Nephron (organoid): ENCODE measurements at regions not wholly inside any gene's neighbourhood (a gene's known extent, or its start where the extent isn't known, plus 50 kb on each side); places are given as distances from the start of the nearest gene placed in this dataset.
A peak's percentile ranks its signal among the peaks of the same experiment; 100 is the strongest.

Experiments
- H3K27ac Mint-ChIP-seq, 3 experiments: 2 replicates each; pipeline ENCODE4 v1.8.0; 2020; ENCODE audit warnings: mixed read lengths in 3 of 3, mild to moderate bottlenecking in 2 of 3, moderate library complexity in 1 of 3
- H3K27me3 Mint-ChIP-seq: 2 replicates; pipeline ENCODE4 v1.8.0; 2021; ENCODE audit warnings: low read depth, mild to moderate bottlenecking, moderate library complexity, mixed read lengths
- H3K36me3 Mint-ChIP-seq: 2 replicates; pipeline ENCODE4 v1.8.0; 2020; ENCODE audit warnings: low read depth, mixed read lengths
- H3K4me1 Mint-ChIP-seq: 2 replicates; pipeline ENCODE4 v1.8.0; 2020; ENCODE audit warnings: mixed read lengths
- H3K4me3 Mint-ChIP-seq, 3 experiments: 2 replicates each; pipeline ENCODE4 v1.8.0; 2020; ENCODE audit warnings: mild to moderate bottlenecking in 3 of 3, mixed read lengths in 3 of 3, moderate library complexity in 2 of 3
- H3K9me3 Mint-ChIP-seq: 2 replicates; pipeline ENCODE4 v1.8.0; 2020; ENCODE audit warnings: mixed read lengths
- CTCF ChIP-seq, 3 experiments: fragments of 200-600 bp; sonication (generic); IDR thresholded peaks; one replicate each; pipeline ENCODE4 v1.5.0; 2021; ENCODE audit warnings: antibody characterized with exemption in 3 of 3; ENCODE audit not compliant: unreplicated experiment in 3 of 3

GRCh38 chr1:42096554-42096953 lies 56.7 kb upstream of the GUCA2B start:
- Mint-ChIP-seq H3K27ac (no peak overlapping the region), H3K4me1 (no peaks in the 10 kb centered on the region)

GRCh38 chr1:42089246-42089645 lies 64.0 kb upstream of the GUCA2B start:
- Mint-ChIP-seq H3K4me1 (peaks cover 20% of the 10 kb centered on the region), H3K36me3 (peaks cover 4% of the 10 kb centered on the region), H3K27ac (no peak overlapping the region), H3K27me3 (no peaks in the 10 kb centered on the region), H3K9me3 (peaks cover 15% of the 10 kb centered on the region), H3K4me3 (no peak overlapping the region)
- TF ChIP-seq CTCF (IDR thresholded peaks at IDR 0.05; ENCODE audit: unreplicated experiment in 3 of 3): no peak

More at GRCh38 chr1:42096554-42096953, 56.7 kb upstream of the GUCA2B start:
- no peak for TF ChIP-seq CTCF (IDR thresholded peaks at IDR 0.05; ENCODE audit: unreplicated experiment in 3 of 3)
- Mint-ChIP-seq H3K4me3 (no peak overlapping the region), H3K27me3 (peaks cover 21% of the 10 kb centered on the region), H3K36me3 (peaks cover 4% of the 10 kb centered on the region), H3K9me3 (peaks cover 21% of the 10 kb centered on the region)

DNA sequence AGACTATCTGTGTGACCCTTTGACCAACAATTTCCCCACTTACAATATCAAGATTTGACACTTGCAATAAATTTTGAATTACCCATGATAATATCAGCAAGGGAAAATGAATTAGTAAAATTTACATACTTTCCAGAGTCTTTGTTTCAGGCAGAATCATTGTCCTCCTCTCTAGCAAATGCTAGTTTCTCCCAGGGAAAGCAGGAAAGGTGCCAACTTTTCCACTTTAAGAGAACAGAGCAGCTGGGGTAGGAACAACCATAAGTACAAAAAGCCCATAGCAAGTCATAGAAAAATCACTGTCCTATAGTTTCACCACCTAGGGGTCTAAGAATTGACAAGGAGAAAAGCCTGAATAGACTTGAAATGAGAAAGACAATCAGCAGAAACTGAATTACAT lies 67.1 kb upstream of the GUCA2B start:
- Mint-ChIP-seq H3K4me1 (peaks cover 20% of the 10 kb centered on the region), H3K4me3 (no peak overlapping the region), H3K27me3 (peaks cover 2% of the 10 kb centered on the region), H3K9me3 (peaks cover 10% of the 10 kb centered on the region), H3K36me3 (no peaks in the 10 kb centered on the region), H3K27ac (peak overlapping the region in 1 of 3 experiments; percentile 28)
- no peak for TF ChIP-seq CTCF (IDR thresholded peaks at IDR 0.05; ENCODE audit: unreplicated experiment in 3 of 3)

GRCh38 chr1:42085596-42085995 lies 67.6 kb upstream of the GUCA2B start:
- H3K36me3 Mint-ChIP-seq: no peaks in the 10 kb centered on the region
- H3K4me3 Mint-ChIP-seq: no peak overlapping the region
- no peak for TF ChIP-seq CTCF (IDR thresholded peaks at IDR 0.05; ENCODE audit: unreplicated experiment in 3 of 3)
- H3K4me1 Mint-ChIP-seq: peaks cover 20% of the 10 kb centered on the region
- H3K27me3 Mint-ChIP-seq: peaks cover 7% of the 10 kb centered on the region
- peak overlapping the region in 1 of 3 experiments; percentile 55 for H3K27ac Mint-ChIP-seq
- peaks cover 9% of the 10 kb centered on the region for H3K9me3 Mint-ChIP-seq

DNA sequence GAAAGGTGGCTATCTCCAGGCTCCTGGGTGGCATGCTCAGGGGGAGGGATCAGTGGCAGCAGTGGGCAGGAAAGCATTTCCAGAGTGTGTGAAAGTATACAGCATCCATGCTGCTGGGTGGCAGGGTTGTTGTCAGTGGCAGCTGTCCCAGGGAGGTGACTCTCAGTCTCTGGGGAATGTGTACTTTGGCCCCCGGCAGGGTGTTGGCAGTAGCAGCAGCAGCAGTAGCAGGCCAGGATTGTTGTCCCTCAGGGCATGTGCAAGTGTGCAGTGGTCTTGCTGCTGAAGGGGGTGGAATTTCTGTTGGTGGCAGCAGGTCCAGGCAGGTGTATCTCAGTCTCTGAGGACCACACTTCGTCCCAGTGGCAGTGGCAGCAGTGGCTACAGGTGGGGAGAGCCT lies 71.7 kb upstream of the GUCA2B start:
- H3K9me3 Mint-ChIP-seq: peaks cover 22% of the 10 kb centered on the region
- peaks cover 7% of the 10 kb centered on the region for H3K27me3 Mint-ChIP-seq
- no peak overlapping the region for H3K4me3 Mint-ChIP-seq
- no peaks in the 10 kb centered on the region for H3K36me3 Mint-ChIP-seq
- peaks cover 15% of the 10 kb centered on the region for H3K4me1 Mint-ChIP-seq
- no peak for TF ChIP-seq CTCF (IDR thresholded peaks at IDR 0.05; ENCODE audit: unreplicated experiment in 3 of 3)
- no peak overlapping the region for H3K27ac Mint-ChIP-seq

GRCh38 chr1:42075179-42075578 lies 78.0 kb upstream of the GUCA2B start:
- H3K9me3 Mint-ChIP-seq: peaks cover 24% of the 10 kb centered on the region
- no peaks in the 10 kb centered on the region for H3K4me1 Mint-ChIP-seq
- no peak for TF ChIP-seq CTCF (IDR thresholded peaks at IDR 0.05; ENCODE audit: unreplicated experiment in 3 of 3)
- H3K36me3 Mint-ChIP-seq: no peaks in the 10 kb centered on the region
- H3K27me3 Mint-ChIP-seq: peaks cover 9% of the 10 kb centered on the region
- H3K4me3 Mint-ChIP-seq: no peak overlapping the region
- no peak overlapping the region for H3K27ac Mint-ChIP-seq
